ENCODE measurements at regions not wholly inside any gene's neighbourhood (a gene's known extent, or its start where the extent isn't known, plus 50 kb on each side); places are given as distances from the start of the nearest gene placed in this dataset.

GRCh38 chr9:110058304-110058953 lies 149.5 kb downstream of the C9orf152 start:
- no peak for DNase-seq (ENCODE audit: low spot score)

GRCh38 chr9:110059461-110059860 lies 148.5 kb downstream of the C9orf152 start:
- DNase-seq (ENCODE audit: low spot score) = no peak

GRCh38 chr9:110064803-110065202 lies 143.2 kb downstream of the C9orf152 start:
- DNase-seq (ENCODE audit: low spot score) = no peak

GRCh38 chr9:110065532-110065931 lies 142.4 kb downstream of the C9orf152 start:
- DNase-seq (ENCODE audit: low spot score) = no peak

- DNase-seq (ENCODE audit: low spot score) = no peak
These were observed 140.8 kb downstream of the C9orf152 start for GRCh38 chr9:110066929-110067716.

- DNase-seq (ENCODE audit: low spot score) = no peak
These were observed 139.7 kb downstream of the C9orf152 start for GRCh38 chr9:110068212-110068611.

GRCh38 chr9:110069326-110070248 lies 138.4 kb downstream of the C9orf152 start:
- DNase-seq (ENCODE audit: low spot score) = peak; percentile 54

GRCh38 chr9:110072597-110073355 lies 135.2 kb downstream of the C9orf152 start:
- no peak for DNase-seq (ENCODE audit: low spot score)

GRCh38 chr9:110073356-110073905 lies 134.5 kb downstream of the C9orf152 start:
- no peak for DNase-seq (ENCODE audit: low spot score)

GRCh38 chr9:110076894-110077725 lies 130.8 kb downstream of the C9orf152 start:
- peak; percentile 48 for DNase-seq (ENCODE audit: low spot score)

GRCh38 chr9:110077925-110078324 lies 130.0 kb downstream of the C9orf152 start:
- no peak for DNase-seq (ENCODE audit: low spot score)

- DNase-seq (ENCODE audit: low spot score) = no peak
These were observed 129.4 kb downstream of the C9orf152 start for GRCh38 chr9:110078604-110079003.

- peak; percentile 52 for DNase-seq (ENCODE audit: low spot score)
These were observed 126.6 kb downstream of the C9orf152 start for GRCh38 chr9:110081395-110081794.

- no peak for DNase-seq (ENCODE audit: low spot score)
These were observed 124.1 kb downstream of the C9orf152 start for GRCh38 chr9:110083866-110084265.

- no peak for DNase-seq (ENCODE audit: low spot score)
These were observed 121.4 kb downstream of the C9orf152 start for GRCh38 chr9:110086537-110086936.

- no peak for DNase-seq (ENCODE audit: low spot score)
These were observed 120.4 kb downstream of the C9orf152 start for GRCh38 chr9:110087605-110088004.

GRCh38 chr9:110088099-110088498 lies 119.9 kb downstream of the C9orf152 start:
- DNase-seq (ENCODE audit: low spot score) = no peak

- DNase-seq (ENCODE audit: low spot score) = no peak
These were observed 118.1 kb downstream of the C9orf152 start for GRCh38 chr9:110089681-110090370.

GRCh38 chr9:110092792-110093191 lies 115.2 kb downstream of the C9orf152 start:
- no peak for DNase-seq (ENCODE audit: low spot score)

- DNase-seq (ENCODE audit: low spot score) = no peak
These were observed 114.5 kb downstream of the C9orf152 start for GRCh38 chr9:110093417-110093816.
